ENCODE measurements at regions not wholly inside any gene's neighbourhood (a gene's known extent, or its start where the extent isn't known, plus 50 kb on each side); places are given as distances from the start of the nearest gene placed in this dataset.

GRCh38 chr17:70373369-70373768, 204.0 kb downstream of the KCNJ2 start:
- TF ChIP-seq CTCF (IDR thresholded peaks at IDR 0.05) (no peak), POLR2A (IDR thresholded peaks at IDR 0.05) (no peak), POLR2AphosphoS5 (IDR thresholded peaks at IDR 0.05) (no peak), EP300 (IDR thresholded peaks at IDR 0.05) (no peak)
